ENCODE measurements at regions not wholly inside any gene's neighbourhood (a gene's known extent, or its start where the extent isn't known, plus 50 kb on each side); places are given as distances from the start of the nearest gene placed in this dataset.

DNA sequence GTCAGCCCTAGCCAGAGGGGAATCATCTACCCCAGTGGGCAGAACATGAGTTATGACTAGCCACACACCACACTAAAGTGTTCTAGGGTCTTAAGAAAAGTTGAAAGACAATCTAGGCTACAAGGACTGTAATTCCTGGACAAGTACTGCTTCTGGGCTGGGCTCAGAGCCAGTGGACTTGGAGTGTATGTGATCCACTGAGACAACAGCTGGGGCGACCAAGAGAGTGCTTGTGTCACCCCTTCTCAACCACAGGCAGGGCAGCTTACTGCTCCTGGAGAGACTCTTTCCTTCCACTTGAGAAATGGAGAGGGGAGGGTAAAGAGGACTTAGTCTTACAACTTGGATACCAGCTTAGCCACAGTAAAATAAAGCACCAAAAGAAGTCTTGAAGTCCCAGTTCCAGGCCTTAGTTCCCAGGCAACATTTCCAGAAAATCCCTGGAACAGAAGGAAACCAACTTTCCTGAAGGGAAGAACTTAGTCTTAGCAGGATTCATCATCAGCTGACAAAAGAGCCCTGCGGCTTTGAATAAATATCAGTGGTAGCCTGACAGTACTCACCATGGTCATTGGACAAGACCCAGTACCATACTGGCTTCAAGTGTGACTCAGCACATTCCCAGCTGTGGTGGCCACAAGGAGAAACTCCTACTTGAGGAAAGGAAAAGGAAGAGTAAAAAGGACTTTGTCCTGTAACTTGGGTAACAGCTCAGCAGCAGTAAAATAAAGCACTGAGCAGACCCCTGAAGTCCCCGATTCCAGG, 355.1 kb upstream of the ADGRB3 start (continued):
- TF ChIP-seq, protein P1, sequence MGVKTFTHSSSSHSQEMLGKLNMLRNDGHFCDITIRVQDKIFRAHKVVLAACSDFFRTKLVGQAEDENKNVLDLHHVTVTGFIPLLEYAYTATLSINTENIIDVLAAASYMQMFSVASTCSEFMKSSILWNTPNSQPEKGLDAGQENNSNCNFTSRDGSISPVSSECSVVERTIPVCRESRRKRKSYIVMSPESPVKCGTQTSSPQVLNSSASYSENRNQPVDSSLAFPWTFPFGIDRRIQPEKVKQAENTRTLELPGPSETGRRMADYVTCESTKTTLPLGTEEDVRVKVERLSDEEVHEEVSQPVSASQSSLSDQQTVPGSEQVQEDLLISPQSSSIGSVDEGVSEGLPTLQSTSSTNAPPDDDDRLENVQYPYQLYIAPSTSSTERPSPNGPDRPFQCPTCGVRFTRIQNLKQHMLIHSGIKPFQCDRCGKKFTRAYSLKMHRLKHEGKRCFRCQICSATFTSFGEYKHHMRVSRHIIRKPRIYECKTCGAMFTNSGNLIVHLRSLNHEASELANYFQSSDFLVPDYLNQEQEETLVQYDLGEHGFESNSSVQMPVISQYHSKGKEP (tag by site-specific recombination; IDR thresholded peaks at IDR 0.05) = no peak
- TF ChIP-seq, protein P2, sequence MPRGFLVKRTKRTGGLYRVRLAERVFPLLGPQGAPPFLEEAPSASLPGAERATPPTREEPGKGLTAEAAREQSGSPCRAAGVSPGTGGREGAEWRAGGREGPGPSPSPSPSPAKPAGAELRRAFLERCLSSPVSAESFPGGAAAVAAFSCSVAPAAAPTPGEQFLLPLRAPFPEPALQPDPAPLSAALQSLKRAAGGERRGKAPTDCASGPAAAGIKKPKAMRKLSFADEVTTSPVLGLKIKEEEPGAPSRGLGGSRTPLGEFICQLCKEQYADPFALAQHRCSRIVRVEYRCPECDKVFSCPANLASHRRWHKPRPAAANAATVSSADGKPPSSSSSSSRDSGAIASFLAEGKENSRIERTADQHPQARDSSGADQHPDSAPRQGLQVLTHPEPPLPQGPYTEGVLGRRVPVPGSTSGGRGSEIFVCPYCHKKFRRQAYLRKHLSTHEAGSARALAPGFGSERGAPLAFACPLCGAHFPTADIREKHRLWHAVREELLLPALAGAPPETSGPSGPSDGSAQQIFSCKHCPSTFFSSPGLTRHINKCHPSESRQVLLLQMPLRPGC (tag by site-specific recombination; IDR thresholded peaks at IDR 0.05) = no peak
- TF ChIP-seq, protein P3, sequence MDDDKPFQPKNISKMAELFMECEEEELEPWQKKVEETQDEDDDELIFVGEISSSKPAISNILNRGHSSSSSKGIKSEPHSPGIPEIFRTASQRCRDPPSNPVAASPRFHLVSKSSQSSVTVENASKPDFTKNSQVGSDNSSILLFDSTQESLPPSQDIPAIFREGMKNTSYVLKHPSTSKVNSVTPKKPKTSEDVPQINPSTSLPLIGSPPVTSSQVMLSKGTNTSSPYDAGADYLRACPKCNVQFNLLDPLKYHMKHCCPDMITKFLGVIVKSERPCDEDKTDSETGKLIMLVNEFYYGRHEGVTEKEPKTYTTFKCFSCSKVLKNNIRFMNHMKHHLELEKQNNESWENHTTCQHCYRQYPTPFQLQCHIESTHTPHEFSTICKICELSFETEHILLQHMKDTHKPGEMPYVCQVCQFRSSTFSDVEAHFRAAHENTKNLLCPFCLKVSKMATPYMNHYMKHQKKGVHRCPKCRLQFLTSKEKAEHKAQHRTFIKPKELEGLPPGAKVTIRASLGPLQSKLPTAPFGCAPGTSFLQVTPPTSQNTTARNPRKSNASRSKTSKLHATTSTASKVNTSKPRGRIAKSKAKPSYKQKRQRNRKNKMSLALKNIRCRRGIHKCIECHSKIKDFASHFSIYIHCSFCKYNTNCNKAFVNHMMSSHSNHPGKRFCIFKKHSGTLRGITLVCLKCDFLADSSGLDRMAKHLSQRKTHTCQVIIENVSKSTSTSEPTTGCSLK (tag by site-specific recombination; IDR thresholded peaks at IDR 0.05) = no peak
- TF ChIP-seq ZNF664 (tag by site-specific recombination; IDR thresholded peaks at IDR 0.05) = no peak
- TF ChIP-seq ZNF843 (tag by site-specific recombination; IDR thresholded peaks at IDR 0.05) = no peak
- no peak for TF ChIP-seq ZNF202 (tag by site-specific recombination; IDR thresholded peaks at IDR 0.05; ENCODE audit: borderline replicate concordance)
- TF ChIP-seq ZNF23 (tag by site-specific recombination; IDR thresholded peaks at IDR 0.05; ENCODE audit: borderline replicate concordance) = no peak
- TF ChIP-seq ZNF777 (tag by site-specific recombination; IDR thresholded peaks at IDR 0.05; ENCODE audit: borderline replicate concordance) = no peak
- TF ChIP-seq ZNF423 (tag by site-specific recombination; IDR thresholded peaks at IDR 0.05) = no peak
- TF ChIP-seq, protein P4, sequence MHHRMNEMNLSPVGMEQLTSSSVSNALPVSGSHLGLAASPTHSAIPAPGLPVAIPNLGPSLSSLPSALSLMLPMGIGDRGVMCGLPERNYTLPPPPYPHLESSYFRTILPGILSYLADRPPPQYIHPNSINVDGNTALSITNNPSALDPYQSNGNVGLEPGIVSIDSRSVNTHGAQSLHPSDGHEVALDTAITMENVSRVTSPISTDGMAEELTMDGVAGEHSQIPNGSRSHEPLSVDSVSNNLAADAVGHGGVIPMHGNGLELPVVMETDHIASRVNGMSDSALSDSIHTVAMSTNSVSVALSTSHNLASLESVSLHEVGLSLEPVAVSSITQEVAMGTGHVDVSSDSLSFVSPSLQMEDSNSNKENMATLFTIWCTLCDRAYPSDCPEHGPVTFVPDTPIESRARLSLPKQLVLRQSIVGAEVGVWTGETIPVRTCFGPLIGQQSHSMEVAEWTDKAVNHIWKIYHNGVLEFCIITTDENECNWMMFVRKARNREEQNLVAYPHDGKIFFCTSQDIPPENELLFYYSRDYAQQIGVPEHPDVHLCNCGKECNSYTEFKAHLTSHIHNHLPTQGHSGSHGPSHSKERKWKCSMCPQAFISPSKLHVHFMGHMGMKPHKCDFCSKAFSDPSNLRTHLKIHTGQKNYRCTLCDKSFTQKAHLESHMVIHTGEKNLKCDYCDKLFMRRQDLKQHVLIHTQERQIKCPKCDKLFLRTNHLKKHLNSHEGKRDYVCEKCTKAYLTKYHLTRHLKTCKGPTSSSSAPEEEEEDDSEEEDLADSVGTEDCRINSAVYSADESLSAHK (tag by site-specific recombination; IDR thresholded peaks at IDR 0.05) = no peak

DNA sequence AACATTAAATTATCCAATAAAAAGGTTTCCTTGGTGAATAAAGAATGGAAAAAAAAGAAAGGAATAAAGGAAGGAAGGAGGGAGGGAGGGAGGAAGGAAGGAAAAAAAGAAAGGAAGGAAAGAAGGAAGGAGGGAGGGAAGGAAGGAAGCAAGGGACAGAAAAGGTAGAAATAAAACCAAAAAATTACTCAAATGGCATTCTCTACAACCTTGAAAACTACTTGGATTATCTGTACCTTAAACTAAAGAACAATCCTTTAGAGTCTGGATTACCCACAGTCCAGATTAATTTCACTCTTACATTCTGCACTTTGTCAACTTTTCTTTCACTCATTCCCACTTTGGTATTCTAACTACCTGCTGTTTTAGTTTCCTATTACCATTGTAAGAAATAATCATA, 361.8 kb upstream of the ADGRB3 start:
- H3K36me3 ChIP-seq (ENCODE audit: control insufficient read depth in 2 of 2, insufficient read depth in 1 of 2, low read length in 2 of 2) = no peaks in the 10 kb centered on the region
- H3K4me1 ChIP-seq (ENCODE audit: control insufficient read depth, insufficient read depth, low read length) = no peaks in the 10 kb centered on the region
- CTCF ChIA-PET = no interaction called here
- no peak overlapping the region for H3K4me3 ChIP-seq (ENCODE audit: low read depth, low read length)
- POLR2A ChIA-PET = no interaction called here
- TF ChIP-seq, protein P5, sequence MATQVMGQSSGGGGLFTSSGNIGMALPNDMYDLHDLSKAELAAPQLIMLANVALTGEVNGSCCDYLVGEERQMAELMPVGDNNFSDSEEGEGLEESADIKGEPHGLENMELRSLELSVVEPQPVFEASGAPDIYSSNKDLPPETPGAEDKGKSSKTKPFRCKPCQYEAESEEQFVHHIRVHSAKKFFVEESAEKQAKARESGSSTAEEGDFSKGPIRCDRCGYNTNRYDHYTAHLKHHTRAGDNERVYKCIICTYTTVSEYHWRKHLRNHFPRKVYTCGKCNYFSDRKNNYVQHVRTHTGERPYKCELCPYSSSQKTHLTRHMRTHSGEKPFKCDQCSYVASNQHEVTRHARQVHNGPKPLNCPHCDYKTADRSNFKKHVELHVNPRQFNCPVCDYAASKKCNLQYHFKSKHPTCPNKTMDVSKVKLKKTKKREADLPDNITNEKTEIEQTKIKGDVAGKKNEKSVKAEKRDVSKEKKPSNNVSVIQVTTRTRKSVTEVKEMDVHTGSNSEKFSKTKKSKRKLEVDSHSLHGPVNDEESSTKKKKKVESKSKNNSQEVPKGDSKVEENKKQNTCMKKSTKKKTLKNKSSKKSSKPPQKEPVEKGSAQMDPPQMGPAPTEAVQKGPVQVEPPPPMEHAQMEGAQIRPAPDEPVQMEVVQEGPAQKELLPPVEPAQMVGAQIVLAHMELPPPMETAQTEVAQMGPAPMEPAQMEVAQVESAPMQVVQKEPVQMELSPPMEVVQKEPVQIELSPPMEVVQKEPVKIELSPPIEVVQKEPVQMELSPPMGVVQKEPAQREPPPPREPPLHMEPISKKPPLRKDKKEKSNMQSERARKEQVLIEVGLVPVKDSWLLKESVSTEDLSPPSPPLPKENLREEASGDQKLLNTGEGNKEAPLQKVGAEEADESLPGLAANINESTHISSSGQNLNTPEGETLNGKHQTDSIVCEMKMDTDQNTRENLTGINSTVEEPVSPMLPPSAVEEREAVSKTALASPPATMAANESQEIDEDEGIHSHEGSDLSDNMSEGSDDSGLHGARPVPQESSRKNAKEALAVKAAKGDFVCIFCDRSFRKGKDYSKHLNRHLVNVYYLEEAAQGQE (tag by site-specific recombination; IDR thresholded peaks at IDR 0.05) = no peak
- TF ChIP-seq OSR2 (tag by site-specific recombination; IDR thresholded peaks at IDR 0.05) (no peak), ZNF175 (tag by site-specific recombination; IDR thresholded peaks at IDR 0.05) (no peak), KLF9 (tag by site-specific recombination; IDR thresholded peaks at IDR 0.05; ENCODE audit: low read depth) (no peak)
- TF ChIP-seq, protein P6, sequence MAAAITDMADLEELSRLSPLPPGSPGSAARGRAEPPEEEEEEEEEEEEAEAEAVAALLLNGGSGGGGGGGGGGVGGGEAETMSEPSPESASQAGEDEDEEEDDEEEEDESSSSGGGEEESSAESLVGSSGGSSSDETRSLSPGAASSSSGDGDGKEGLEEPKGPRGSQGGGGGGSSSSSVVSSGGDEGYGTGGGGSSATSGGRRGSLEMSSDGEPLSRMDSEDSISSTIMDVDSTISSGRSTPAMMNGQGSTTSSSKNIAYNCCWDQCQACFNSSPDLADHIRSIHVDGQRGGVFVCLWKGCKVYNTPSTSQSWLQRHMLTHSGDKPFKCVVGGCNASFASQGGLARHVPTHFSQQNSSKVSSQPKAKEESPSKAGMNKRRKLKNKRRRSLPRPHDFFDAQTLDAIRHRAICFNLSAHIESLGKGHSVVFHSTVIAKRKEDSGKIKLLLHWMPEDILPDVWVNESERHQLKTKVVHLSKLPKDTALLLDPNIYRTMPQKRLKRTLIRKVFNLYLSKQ (tag by site-specific recombination; IDR thresholded peaks at IDR 0.05; ENCODE audit: borderline replicate concordance) = no peak
- no peaks in the 10 kb centered on the region for H3K9me3 ChIP-seq (ENCODE audit: control insufficient read depth, insufficient read depth, low read depth, low read length)
- no peak overlapping the region for H3K27ac ChIP-seq (ENCODE audit: extremely low read depth, low read depth, low read length)

Data from HEK293 (cell line).